Immature natural killer cell (primary cell): ENCODE measurements at regions not wholly inside any gene's neighbourhood (a gene's known extent, or its start where the extent isn't known, plus 50 kb on each side); places are given as distances from the start of the nearest gene placed in this dataset.
A peak's percentile ranks its signal among the peaks of the same experiment; 100 is the strongest.
"Not testable (repeated sequence)": the region's sequence is repeated elsewhere in the genome, so short reads cannot be mapped to it uniquely, and the experiment has no call there.

Experiments used
- DNase-seq, 3 donors: peaks; one replicate each; pipeline ENCODE4 v3.0.0; 2022; ENCODE audit warnings: mixed read lengths in 1 of 3
- H3K27ac Mint-ChIP-seq, 6 donors: one replicate each; pipeline ENCODE4 v1.8.0; 2020; ENCODE audit warnings: mixed read lengths in 6 of 6, mild to moderate bottlenecking in 5 of 6, inconsistent platforms in 4 of 6, moderate library complexity in 3 of 6
- H3K27me3 Mint-ChIP-seq, 3 donors: one replicate each; pipeline ENCODE4 v1.8.0; 2020 to 2021; ENCODE audit warnings: low read depth in 3 of 3, mild to moderate bottlenecking in 3 of 3, mixed read lengths in 3 of 3, moderate library complexity in 3 of 3, inconsistent platforms in 1 of 3
- H3K36me3 Mint-ChIP-seq, 3 donors: one replicate each; pipeline ENCODE4 v1.8.0; 2020; ENCODE audit warnings: mixed read lengths in 3 of 3, inconsistent platforms in 2 of 3, mild to moderate bottlenecking in 2 of 3
- H3K4me1 Mint-ChIP-seq, 2 donors: one replicate each; pipeline ENCODE4 v1.8.0; 2020; ENCODE audit warnings: inconsistent platforms in 2 of 2, mild to moderate bottlenecking in 2 of 2, mixed read lengths in 2 of 2, moderate library complexity in 1 of 2
- H3K4me3 Mint-ChIP-seq, 5 donors: one replicate each; pipeline ENCODE4 v1.8.0; 2020; ENCODE audit warnings: mild to moderate bottlenecking in 5 of 5, mixed read lengths in 5 of 5, inconsistent platforms in 3 of 5, moderate library complexity in 3 of 5
- H3K9me3 Mint-ChIP-seq, 6 donors: one replicate each; pipeline ENCODE4 v1.8.0; 2020; ENCODE audit warnings: mild to moderate bottlenecking in 6 of 6, mixed read lengths in 6 of 6, inconsistent platforms in 4 of 6, moderate library complexity in 3 of 6

DNA sequence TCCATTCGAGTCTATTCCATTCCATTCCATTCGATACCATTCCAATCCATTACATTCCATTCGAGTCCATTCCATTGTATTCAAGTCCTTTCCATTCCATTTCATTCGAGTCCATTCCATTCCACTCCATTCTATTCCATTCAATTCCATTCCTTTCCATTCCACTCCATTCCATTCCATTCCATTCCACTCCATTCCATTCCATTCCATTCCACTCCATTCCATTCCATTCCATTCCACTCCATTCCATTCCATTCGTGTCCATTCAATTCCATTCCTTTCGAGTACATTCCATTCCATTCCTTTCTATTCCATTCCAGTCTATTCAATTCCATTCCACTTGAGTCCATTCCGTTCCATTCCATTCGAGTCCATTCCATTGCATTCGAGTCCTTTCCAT lies 4805.2 kb upstream of the OR11H1 start:
- peaks cover 2 to 11% (median 4%) of the 10 kb centered on the region in 3 donors for H3K27me3 Mint-ChIP-seq
- DNase-seq, H3K4me1 Mint-ChIP-seq, H3K27ac Mint-ChIP-seq: not testable (repeated sequence)
- peaks cover 72 to 99% (median 97%) of the 10 kb centered on the region in 6 donors for H3K9me3 Mint-ChIP-seq
- H3K4me3 Mint-ChIP-seq, result peak overlapping the region in 1 of 5 donors; percentile 4
- peaks cover 63 to 79% (median 72%) of the 10 kb centered on the region in 3 donors for H3K36me3 Mint-ChIP-seq

DNA sequence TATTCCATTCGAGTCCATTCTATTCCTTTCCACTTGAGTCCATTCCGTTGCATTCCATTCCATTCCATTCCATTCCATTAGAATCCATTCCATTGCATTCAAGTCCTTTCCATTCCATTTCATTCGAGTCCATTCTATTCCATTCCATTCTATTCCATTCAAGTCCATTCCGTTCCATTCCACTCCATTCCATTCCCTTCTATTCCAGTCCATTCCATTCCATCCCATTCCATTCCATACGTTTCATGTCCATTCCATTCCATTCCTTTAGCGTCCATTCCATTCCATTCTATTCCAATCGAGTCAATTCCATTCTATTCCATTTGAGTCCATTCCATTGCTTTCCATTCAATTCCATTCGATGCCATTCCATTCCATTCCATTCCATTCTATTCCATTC lies 4804.0 kb upstream of the OR11H1 start:
- not testable (repeated sequence) for H3K4me1 Mint-ChIP-seq, H3K27ac Mint-ChIP-seq, H3K4me3 Mint-ChIP-seq, DNase-seq
- H3K27me3 Mint-ChIP-seq, result peaks cover 0 to 11% (median 6%) of the 10 kb centered on the region in 3 donors
- peaks cover 70 to 82% (median 74%) of the 10 kb centered on the region in 3 donors for H3K36me3 Mint-ChIP-seq
- peaks cover 76 to 99% (median 97%) of the 10 kb centered on the region in 6 donors for H3K9me3 Mint-ChIP-seq

- Mint-ChIP-seq H3K36me3 (peaks cover 61 to 72% (median 62%) of the 10 kb centered on the region in 3 donors), H3K27ac (no peak overlapping the region), H3K4me3 (no peak overlapping the region), H3K9me3 (peaks cover 73 to 98% (median 96%) of the 10 kb centered on the region in 6 donors), H3K4me1 (no peaks in the 10 kb centered on the region), H3K27me3 (peaks cover 0 to 8% (median 6%) of the 10 kb centered on the region in 3 donors)
- DNase-seq, result no peak
Measured at GRCh38 chr22:10727393-10727792, 4800.6 kb upstream of the OR11H1 start.

- DNase-seq, H3K27me3 Mint-ChIP-seq, H3K4me1 Mint-ChIP-seq, H3K4me3 Mint-ChIP-seq, H3K27ac Mint-ChIP-seq: not testable (repeated sequence)
- Mint-ChIP-seq H3K9me3 (peaks cover 59 to 92% (median 86%) of the 10 kb centered on the region in 6 donors), H3K36me3 (peaks cover 44 to 53% (median 45%) of the 10 kb centered on the region in 3 donors)
Measured at GRCh38 chr22:10729979-10730378, 4798.0 kb upstream of the OR11H1 start.

- peaks cover 59 to 92% (median 84%) of the 10 kb centered on the region in 6 donors for H3K9me3 Mint-ChIP-seq
- peaks cover 44 to 50% (median 45%) of the 10 kb centered on the region in 3 donors for H3K36me3 Mint-ChIP-seq
Measured at GRCh38 chr22:10730706-10731105, 4797.3 kb upstream of the OR11H1 start.

DNA sequence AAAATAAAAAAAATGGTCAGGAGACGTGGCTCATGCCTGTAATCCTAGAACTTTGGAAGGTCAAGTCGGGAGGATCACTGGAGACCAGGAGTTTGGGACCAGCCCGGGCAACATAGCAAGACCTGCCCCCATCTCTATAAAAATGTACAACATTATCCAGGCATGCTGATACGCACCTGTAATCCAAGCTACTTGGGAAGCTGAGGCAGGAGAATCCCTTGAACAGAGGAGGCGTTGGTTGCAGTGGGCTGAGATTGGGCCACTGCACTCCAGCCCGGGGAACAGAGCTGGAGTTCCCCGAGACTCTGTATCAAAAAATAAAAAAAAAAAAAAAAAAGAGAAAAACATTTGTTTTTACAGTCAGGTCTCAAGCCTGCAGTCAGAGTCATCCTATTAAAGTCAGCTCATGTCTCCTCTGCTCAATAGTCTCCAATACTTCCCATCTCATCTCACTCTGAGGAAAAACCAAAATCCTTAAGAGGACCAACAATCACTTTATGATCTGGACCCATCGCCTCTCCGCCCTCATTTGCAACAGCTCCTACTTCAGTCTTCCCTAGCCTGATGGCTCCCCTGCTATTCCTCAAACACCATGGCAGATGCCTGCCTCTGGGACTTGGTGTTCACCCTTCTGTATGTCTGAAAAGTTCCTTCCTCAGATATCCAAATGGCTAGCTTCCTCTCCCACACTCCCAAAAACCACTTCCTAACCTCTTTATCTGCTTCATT lies 4796.6 kb upstream of the OR11H1 start:
- H3K4me3 Mint-ChIP-seq, H3K27ac Mint-ChIP-seq, H3K27me3 Mint-ChIP-seq, DNase-seq, H3K4me1 Mint-ChIP-seq: not testable (repeated sequence)
- peaks cover 58 to 88% (median 79%) of the 10 kb centered on the region in 6 donors for H3K9me3 Mint-ChIP-seq
- H3K36me3 Mint-ChIP-seq, result peaks cover 42 to 49% (median 44%) of the 10 kb centered on the region in 3 donors

More at GRCh38 chr22:10730706-10731105, 4797.3 kb upstream of the OR11H1 start:
- not testable (repeated sequence) for H3K4me1 Mint-ChIP-seq, H3K27ac Mint-ChIP-seq, H3K4me3 Mint-ChIP-seq, DNase-seq, H3K27me3 Mint-ChIP-seq

DNA sequence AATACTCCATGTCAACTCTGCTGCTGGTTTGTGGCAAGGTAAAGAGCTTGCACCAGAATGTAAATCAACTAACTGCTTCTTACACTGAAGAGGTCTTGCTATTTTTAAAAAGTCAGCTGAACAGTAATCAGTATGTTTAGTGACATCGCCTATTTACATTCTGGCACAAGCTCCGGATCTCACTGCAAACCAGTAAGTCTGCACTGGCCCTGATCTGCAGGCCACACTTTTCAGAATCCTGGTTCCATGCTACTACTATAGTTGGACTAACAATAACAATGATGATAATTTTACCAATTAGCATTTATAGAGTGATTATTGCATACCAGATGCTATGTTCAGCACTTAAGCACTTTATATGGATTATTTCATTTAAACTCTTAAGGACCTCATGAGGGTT lies 4792.9 kb upstream of the OR11H1 start:
- not testable (repeated sequence) for H3K4me3 Mint-ChIP-seq, H3K27ac Mint-ChIP-seq, DNase-seq, H3K4me1 Mint-ChIP-seq, H3K27me3 Mint-ChIP-seq
- H3K9me3 Mint-ChIP-seq, result peaks cover 51 to 88% (median 74%) of the 10 kb centered on the region in 6 donors
- H3K36me3 Mint-ChIP-seq, result peaks cover 8 to 18% (median 12%) of the 10 kb centered on the region in 3 donors

DNA sequence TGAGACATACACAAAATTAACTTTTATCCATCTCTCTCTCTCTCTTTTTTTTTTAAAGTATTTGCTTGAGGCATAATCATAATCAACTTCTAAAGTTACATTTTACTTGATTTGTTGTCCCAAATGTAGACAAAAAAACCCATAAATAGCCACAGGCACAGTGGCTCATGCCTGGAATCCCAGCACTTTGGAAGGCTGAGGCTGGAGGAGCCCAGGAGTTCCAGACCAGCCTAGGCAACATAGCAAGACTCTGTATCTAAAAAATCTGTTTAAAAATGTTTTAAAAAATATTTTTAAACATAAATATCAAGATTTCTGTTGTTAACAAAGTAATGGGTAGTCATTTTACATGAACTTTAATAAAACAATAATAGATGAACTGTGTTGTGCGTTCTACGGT lies 4791.1 kb upstream of the OR11H1 start:
- H3K27me3 Mint-ChIP-seq, DNase-seq, H3K4me1 Mint-ChIP-seq, H3K4me3 Mint-ChIP-seq, H3K27ac Mint-ChIP-seq: not testable (repeated sequence)
- Mint-ChIP-seq H3K9me3 (peaks cover 51 to 81% (median 70%) of the 10 kb centered on the region in 6 donors), H3K36me3 (peaks cover under 1 to 12% (median 8%) of the 10 kb centered on the region in 3 donors)

DNA sequence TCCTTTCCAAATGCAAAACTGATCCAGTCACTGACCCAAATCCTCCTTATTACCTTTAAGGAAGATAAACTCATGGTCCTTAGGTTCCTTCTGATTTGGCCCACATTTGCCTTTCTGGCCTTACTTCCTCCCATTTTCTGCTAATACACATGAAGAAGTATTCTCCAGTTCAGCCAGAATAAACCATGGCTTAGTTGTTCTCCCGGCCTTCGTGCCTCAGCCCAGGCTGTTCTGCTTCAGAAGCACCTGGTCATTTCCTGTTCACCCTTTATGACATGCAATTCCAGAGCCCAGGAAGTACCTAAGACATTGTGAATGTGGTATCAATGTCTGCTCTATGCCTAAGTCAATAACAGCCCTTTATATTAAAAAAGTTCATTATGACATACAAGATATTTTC lies 4790.1 kb upstream of the OR11H1 start:
- DNase-seq, H3K27me3 Mint-ChIP-seq, H3K4me3 Mint-ChIP-seq, H3K27ac Mint-ChIP-seq, H3K4me1 Mint-ChIP-seq: not testable (repeated sequence)
- Mint-ChIP-seq H3K36me3 (peaks cover 7 to 16% (median 13%) of the 10 kb centered on the region in 3 donors), H3K9me3 (peaks cover 52 to 80% (median 68%) of the 10 kb centered on the region in 6 donors)

GRCh38 chr22:10741210-10741609 lies 4786.8 kb upstream of the OR11H1 start:
- H3K9me3 Mint-ChIP-seq, result peaks cover 63 to 78% (median 74%) of the 10 kb centered on the region in 6 donors
- no peak overlapping the region for H3K4me3 Mint-ChIP-seq
- no peaks in the 10 kb centered on the region for H3K4me1 Mint-ChIP-seq
- H3K27me3 Mint-ChIP-seq, result peaks cover 0 to 2% (median 2%) of the 10 kb centered on the region in 3 donors
- H3K27ac Mint-ChIP-seq, result no peak overlapping the region
- DNase-seq, result no peak
- peaks cover 11 to 21% (median 16%) of the 10 kb centered on the region in 3 donors for H3K36me3 Mint-ChIP-seq

DNA sequence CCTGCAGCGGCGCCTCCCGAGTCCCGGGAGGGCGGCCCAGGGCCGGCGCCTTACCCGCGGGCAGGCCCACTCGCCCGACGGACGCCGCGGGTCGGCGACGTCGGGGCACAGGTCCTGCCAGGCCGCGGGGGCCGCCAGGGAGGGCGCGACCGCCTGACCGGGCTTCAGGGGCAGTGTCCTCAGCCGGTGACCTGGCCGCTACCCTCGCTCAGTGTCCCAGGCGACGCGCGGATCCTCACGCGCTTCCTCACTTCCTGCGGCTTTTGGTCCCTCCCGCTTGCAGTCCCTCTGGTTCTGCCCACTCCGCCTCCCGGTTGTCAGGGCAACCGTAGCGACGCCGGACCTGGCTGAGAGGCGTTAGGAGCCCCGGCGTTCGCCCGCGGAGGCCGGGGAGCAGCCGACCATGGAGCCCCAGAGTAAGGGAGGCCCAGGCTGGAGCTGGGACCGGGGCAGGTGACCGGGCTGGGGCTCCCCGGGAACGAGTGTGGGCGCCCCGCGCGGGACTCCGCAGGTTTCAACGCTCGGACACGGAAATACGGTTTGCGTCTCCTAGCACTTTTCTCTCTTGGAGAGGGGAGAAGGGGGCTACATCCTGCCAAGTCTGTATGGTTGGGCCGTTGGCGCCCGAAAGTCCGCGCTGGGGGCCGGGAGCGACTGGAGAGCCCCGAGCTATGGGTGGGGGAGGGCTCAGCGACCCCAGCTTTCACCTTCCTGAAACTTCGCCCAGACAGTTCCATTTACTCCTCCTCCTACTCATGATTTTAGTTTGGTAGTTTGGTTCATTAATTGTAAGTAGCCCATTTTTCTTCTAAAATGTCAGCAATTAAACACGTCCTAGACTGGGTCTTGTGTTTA lies 4786.0 kb upstream of the OR11H1 start:
- DNase-seq, H3K4me3 Mint-ChIP-seq, H3K27ac Mint-ChIP-seq, H3K27me3 Mint-ChIP-seq, H3K4me1 Mint-ChIP-seq: not testable (repeated sequence)
- peaks cover 11 to 21% (median 16%) of the 10 kb centered on the region in 3 donors for H3K36me3 Mint-ChIP-seq
- H3K9me3 Mint-ChIP-seq, result peaks cover 64 to 78% (median 73%) of the 10 kb centered on the region in 6 donors

DNA sequence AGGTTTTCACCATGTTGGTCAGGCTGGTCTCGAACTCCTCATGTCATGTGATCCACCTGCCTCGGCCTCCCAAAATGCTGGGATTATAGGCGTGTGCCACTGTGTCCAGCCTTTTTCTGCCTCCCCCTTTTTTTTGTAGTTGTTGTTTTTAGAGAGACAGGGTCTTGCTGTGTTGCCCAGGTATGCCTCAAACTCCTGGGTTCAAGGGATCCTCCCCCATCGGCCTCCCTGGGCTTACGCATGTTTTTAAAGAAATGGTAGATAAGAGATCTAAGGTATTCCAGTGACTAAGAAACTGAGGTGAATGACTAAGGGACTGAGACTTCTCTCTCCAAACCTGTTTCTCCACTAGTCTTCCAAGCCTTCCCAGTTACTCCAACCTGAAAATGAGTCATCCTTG lies 4781.6 kb upstream of the OR11H1 start:
- H3K9me3 Mint-ChIP-seq, result peaks cover 45 to 73% (median 60%) of the 10 kb centered on the region in 6 donors
- H3K4me3 Mint-ChIP-seq, result not testable (repeated sequence)

DNA sequence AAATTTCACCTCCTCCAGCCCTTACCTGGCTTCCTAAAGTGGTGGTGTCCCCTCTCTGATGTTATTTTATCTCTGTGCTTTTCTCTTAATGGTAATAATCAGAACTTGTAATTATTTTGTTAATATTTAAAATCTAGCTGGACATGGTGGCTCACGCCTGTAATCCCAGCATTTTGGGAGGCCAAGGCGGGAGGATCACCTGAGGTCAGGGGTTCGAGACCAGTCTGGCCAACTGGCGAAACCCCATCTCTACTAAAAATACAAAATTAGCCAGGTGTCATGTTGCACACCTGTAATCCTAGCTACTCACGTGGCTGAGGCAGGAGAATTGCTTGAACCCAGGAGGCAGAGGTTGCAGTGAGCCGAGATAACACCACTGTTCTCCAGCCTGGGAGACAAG lies 4780.8 kb upstream of the OR11H1 start:
- not testable (repeated sequence) for H3K4me1 Mint-ChIP-seq, H3K27me3 Mint-ChIP-seq, H3K27ac Mint-ChIP-seq, DNase-seq, H3K4me3 Mint-ChIP-seq
- Mint-ChIP-seq H3K36me3 (peaks cover 10 to 27% (median 10%) of the 10 kb centered on the region in 3 donors), H3K9me3 (peaks cover 47 to 77% (median 62%) of the 10 kb centered on the region in 6 donors)

More for the DNA sequence above, 4781.6 kb upstream of the OR11H1 start:
- not testable (repeated sequence) for H3K27me3 Mint-ChIP-seq, H3K27ac Mint-ChIP-seq, H3K4me1 Mint-ChIP-seq, DNase-seq
- peaks cover 10 to 27% (median 11%) of the 10 kb centered on the region in 3 donors for H3K36me3 Mint-ChIP-seq

- DNase-seq, H3K4me3 Mint-ChIP-seq, H3K27ac Mint-ChIP-seq, H3K4me1 Mint-ChIP-seq, H3K27me3 Mint-ChIP-seq: not testable (repeated sequence)
- Mint-ChIP-seq H3K9me3 (peaks cover 44 to 74% (median 59%) of the 10 kb centered on the region in 6 donors), H3K36me3 (peaks cover 2 to 16% (median 2%) of the 10 kb centered on the region in 3 donors)
Measured at GRCh38 chr22:10748751-10749150, 4779.2 kb upstream of the OR11H1 start.
